ENCODE measurements at regions not wholly inside any gene's neighbourhood (a gene's known extent, or its start where the extent isn't known, plus 50 kb on each side); places are given as distances from the start of the nearest gene placed in this dataset.

GRCh38 chr2:15782009-15782751 is 158.2 kb upstream of the MYCN start:
- H3K27me3 ChIP-seq (replicated peaks; ENCODE audit: control insufficient read depth, insufficient read depth, low read length) = no peaks in the 10 kb centered on the region; the same call in 1 of the 2 replicates
- no peak for DNase-seq (ENCODE audit: extremely low read depth, insufficient read length)
- H3K36me3 ChIP-seq (ENCODE audit: control insufficient read depth, insufficient read depth, low read length) = no peaks in the 10 kb centered on the region
- no peak overlapping the region for H3K4me3 ChIP-seq (replicated peaks; ENCODE audit: low read depth, low read length)
- TF ChIP-seq CTCF (IDR thresholded peaks at IDR 0.05; ENCODE audit: insufficient read depth, low read length, poor library complexity, severe bottlenecking) = no peak

GRCh38 chr2:15782769-15783294 is 157.5 kb upstream of the MYCN start:
- Histone ChIP-seq H3K36me3 (ENCODE audit: control insufficient read depth, insufficient read depth, low read length) (no peaks in the 10 kb centered on the region), H3K4me3 (replicated peaks; ENCODE audit: low read depth, low read length) (no peak overlapping the region), H3K27me3 (replicated peaks; ENCODE audit: control insufficient read depth, insufficient read depth, low read length) (no peaks in the 10 kb centered on the region; the same call in 1 of the 2 replicates)
- no peak for DNase-seq (ENCODE audit: extremely low read depth, insufficient read length)
- TF ChIP-seq CTCF (IDR thresholded peaks at IDR 0.05; ENCODE audit: insufficient read depth, low read length, poor library complexity, severe bottlenecking) = no peak

- no peak for TF ChIP-seq CTCF (IDR thresholded peaks at IDR 0.05; ENCODE audit: insufficient read depth, low read length, poor library complexity, severe bottlenecking)
- H3K36me3 ChIP-seq (ENCODE audit: control insufficient read depth, insufficient read depth, low read length) = no peaks in the 10 kb centered on the region
- DNase-seq (ENCODE audit: extremely low read depth, insufficient read length) = no peak
- no peaks in the 10 kb centered on the region; the same call in 1 of the 2 replicates for H3K27me3 ChIP-seq (replicated peaks; ENCODE audit: control insufficient read depth, insufficient read depth, low read length)
- H3K4me3 ChIP-seq (replicated peaks; ENCODE audit: low read depth, low read length) = no peak overlapping the region
Measured at GRCh38 chr2:15783489-15783888, 156.9 kb upstream of the MYCN start.

GRCh38 chr2:15784106-15784885 is 156.1 kb upstream of the MYCN start:
- Histone ChIP-seq H3K27me3 (replicated peaks; ENCODE audit: control insufficient read depth, insufficient read depth, low read length) (no peaks in the 10 kb centered on the region; the same call in 1 of the 2 replicates), H3K36me3 (ENCODE audit: control insufficient read depth, insufficient read depth, low read length) (no peaks in the 10 kb centered on the region), H3K4me3 (replicated peaks; ENCODE audit: low read depth, low read length) (no peak overlapping the region)
- no peak for DNase-seq (ENCODE audit: extremely low read depth, insufficient read length)
- TF ChIP-seq CTCF (IDR thresholded peaks at IDR 0.05; ENCODE audit: insufficient read depth, low read length, poor library complexity, severe bottlenecking) = no peak

GRCh38 chr2:15784886-15785801 is 155.2 kb upstream of the MYCN start:
- TF ChIP-seq CTCF (IDR thresholded peaks at IDR 0.05; ENCODE audit: insufficient read depth, low read length, poor library complexity, severe bottlenecking) = no peak
- no peaks in the 10 kb centered on the region; the same call in 1 of the 2 replicates for H3K27me3 ChIP-seq (replicated peaks; ENCODE audit: control insufficient read depth, insufficient read depth, low read length)

More at GRCh38 chr2:15784886-15785801, 155.2 kb upstream of the MYCN start:
- Histone ChIP-seq H3K36me3 (ENCODE audit: control insufficient read depth, insufficient read depth, low read length) (no peaks in the 10 kb centered on the region), H3K4me3 (replicated peaks; ENCODE audit: low read depth, low read length) (no peak overlapping the region)
- no peak for DNase-seq (ENCODE audit: extremely low read depth, insufficient read length)

Data from GM06990 (cell line).